Right lobe of liver (tissue), 6 donors: ENCODE measurements at regions not wholly inside any gene's neighbourhood (a gene's known extent, or its start where the extent isn't known, plus 50 kb on each side); places are given as distances from the start of the nearest gene placed in this dataset.
"Not testable (repeated sequence)": the region's sequence is repeated elsewhere in the genome, so short reads cannot be mapped to it uniquely, and the experiment has no call there.

Source experiments
- ATAC-seq, 4 donors: fragments of 200-7000 bp; cut with Tn5 transposase; one replicate each; pipeline ENCODE4 v1.9.1; 2020; ENCODE audit warnings: mild to moderate bottlenecking in 4 of 4, moderate library complexity in 4 of 4
- DNase-seq, 3 donors: peaks; one replicate each; pipeline ENCODE4 v3.0.0-alpha.2; 2020
- H3K27ac ChIP-seq, 3 donors: fragments of 200-600 bp; one replicate each; pipeline ENCODE4 v1.8.0; 2022
- H3K27me3 ChIP-seq, 2 donors: fragments of 200-600 bp; one replicate each; pipeline ENCODE4 v1.8.0; 2022
- H3K36me3 ChIP-seq, 4 donors: fragments of 200-600 bp; sonication (generic) in 1 of 4; one replicate each; pipeline versions ENCODE4 v1.5.1 to v1.8.0; 2017 to 2022; ENCODE audit warnings: control low read depth in 1 of 4
- H3K4me1 ChIP-seq, 4 donors: fragments of 200-600 bp; sonication (generic) in 1 of 4; one replicate each; pipeline versions ENCODE4 v1.5.1 to v1.8.0; 2017 to 2022; ENCODE audit warnings: control low read depth in 1 of 4
- H3K4me3 ChIP-seq, 3 donors: fragments of 200-600 bp; one replicate each; pipeline ENCODE4 v1.8.0; 2022
- H3K9me3 ChIP-seq, 4 donors: fragments of 200-600 bp; sonication (generic) in 1 of 4; one replicate each; pipeline versions ENCODE4 v1.5.1 to v1.8.0; 2017 to 2022; ENCODE audit warnings: control low read depth in 1 of 4
- POLR2A ChIP-seq: fragments of 450-650 bp; IDR thresholded peaks from one replicate; pipeline ENCODE4 v1.6.1; 2017; ENCODE audit warnings: antibody characterized with exemption, mild to moderate bottlenecking
- WGBS: methylation state at CpG from one replicate; pipeline ENCODE4 v1.1.6; 2018; ENCODE audit warnings: low coverage, low lambda C conversion rate; ENCODE audit not compliant: insufficient coverage; ENCODE audit errors: missing lambda C conversion rate; 5-methylcytosine and 5-hydroxymethylcytosine counted together
- intact Hi-C, 2 donors: fragments of 100-400 bp; cut with DNase I; formaldehyde crosslinking; loops; one replicate each; pipeline versions ENCODE4 v1.11.2 to v1.14.1; 2022
- TF ChIP-seq, protein P1 (sequence below), 4 donors: fragments of 200-600 bp in 3 of 4; fragments of 450-650 bp in 1 of 4; IDR thresholded peaks; one replicate each; pipeline versions ENCODE4 v1.5.1 to v1.8.0; 2016 to 2022; ENCODE audit warnings: antibody characterized with exemption in 4 of 4, mild to moderate bottlenecking in 2 of 4
- donor health status: DM: no; HTN: yes; CAD: no.
- donor health status: DM: no; HTN: no; CAD: no.
- donor health status: DM: no; HTN: no; CAD: no.
- donor health status: DM: no; HTN: yes; CAD: no.
- donor health status: DM: no; HTN: yes; CAD: no.

GRCh38 chrX:81412428-81412827 is 210.5 kb downstream of the SH3BGRL start:
- no peak for TF ChIP-seq POLR2A
- TF ChIP-seq, protein P1, sequence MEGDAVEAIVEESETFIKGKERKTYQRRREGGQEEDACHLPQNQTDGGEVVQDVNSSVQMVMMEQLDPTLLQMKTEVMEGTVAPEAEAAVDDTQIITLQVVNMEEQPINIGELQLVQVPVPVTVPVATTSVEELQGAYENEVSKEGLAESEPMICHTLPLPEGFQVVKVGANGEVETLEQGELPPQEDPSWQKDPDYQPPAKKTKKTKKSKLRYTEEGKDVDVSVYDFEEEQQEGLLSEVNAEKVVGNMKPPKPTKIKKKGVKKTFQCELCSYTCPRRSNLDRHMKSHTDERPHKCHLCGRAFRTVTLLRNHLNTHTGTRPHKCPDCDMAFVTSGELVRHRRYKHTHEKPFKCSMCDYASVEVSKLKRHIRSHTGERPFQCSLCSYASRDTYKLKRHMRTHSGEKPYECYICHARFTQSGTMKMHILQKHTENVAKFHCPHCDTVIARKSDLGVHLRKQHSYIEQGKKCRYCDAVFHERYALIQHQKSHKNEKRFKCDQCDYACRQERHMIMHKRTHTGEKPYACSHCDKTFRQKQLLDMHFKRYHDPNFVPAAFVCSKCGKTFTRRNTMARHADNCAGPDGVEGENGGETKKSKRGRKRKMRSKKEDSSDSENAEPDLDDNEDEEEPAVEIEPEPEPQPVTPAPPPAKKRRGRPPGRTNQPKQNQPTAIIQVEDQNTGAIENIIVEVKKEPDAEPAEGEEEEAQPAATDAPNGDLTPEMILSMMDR (IDR thresholded peaks at IDR 0.05) = no peak
- no peak for DNase-seq
- ATAC-seq = no peak
- H3K4me3 ChIP-seq = no peak overlapping the region
- no peaks in the 10 kb centered on the region for H3K27me3 ChIP-seq
- WGBS = 74% methylated on average over 13 of the region's 13 CpGs
- H3K4me1 ChIP-seq = no peaks in the 10 kb centered on the region
- no peaks in the 10 kb centered on the region for H3K9me3 ChIP-seq
- no peaks in the 10 kb centered on the region for H3K36me3 ChIP-seq
- no peak overlapping the region for H3K27ac ChIP-seq
- intact Hi-C loops = no loop called here

DNA sequence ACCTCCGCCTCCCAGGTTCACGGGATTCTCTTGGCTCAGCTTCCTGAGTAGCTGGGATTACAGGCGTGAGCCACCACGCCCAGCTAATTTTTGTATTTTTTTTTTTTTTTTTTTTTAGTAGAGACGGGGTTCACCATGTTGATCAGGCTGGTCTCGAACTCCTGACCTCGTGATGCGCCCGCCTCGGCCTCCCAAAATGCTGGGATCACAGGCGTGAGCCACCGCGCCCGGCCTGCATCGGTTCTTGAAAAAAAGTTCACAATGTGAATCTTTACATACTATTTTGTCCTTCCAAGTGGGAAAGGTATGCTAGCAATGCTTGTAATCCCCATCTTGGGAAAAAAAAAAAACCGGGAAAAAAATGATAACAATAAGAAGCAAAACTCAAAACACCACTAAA is 211.0 kb downstream of the SH3BGRL start:
- DNase-seq, ATAC-seq, H3K4me1 ChIP-seq, H3K27me3 ChIP-seq, H3K9me3 ChIP-seq, H3K36me3 ChIP-seq, intact Hi-C loops, H3K27ac ChIP-seq, H3K4me3 ChIP-seq: not testable (repeated sequence)
- 75% methylated on average over 5 of the region's 16 CpGs for WGBS

DNA sequence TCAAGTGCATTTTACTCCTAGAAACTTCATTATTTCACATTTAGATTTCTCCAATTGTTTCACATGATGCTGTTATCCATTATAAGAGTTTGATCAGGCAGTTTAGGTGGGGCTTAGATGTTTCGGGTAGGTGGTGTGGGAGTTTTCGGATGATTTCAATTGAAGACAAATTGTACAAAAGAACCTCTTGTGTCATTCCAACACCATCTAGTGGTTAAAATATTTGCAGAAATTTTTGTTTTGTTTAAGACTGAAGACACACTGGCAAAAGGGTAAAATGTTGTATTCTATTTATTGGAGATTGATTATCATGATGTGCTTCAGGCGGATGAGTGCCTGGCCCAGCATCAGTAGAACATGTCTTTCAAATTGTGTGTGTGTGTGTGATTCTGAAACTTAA is 212.7 kb downstream of the SH3BGRL start:
- Histone ChIP-seq H3K36me3 (no peaks in the 10 kb centered on the region), H3K27me3 (no peaks in the 10 kb centered on the region), H3K9me3 (no peaks in the 10 kb centered on the region), H3K4me3 (no peak overlapping the region), H3K27ac (no peak overlapping the region), H3K4me1 (no peaks in the 10 kb centered on the region)
- TF ChIP-seq, protein P1 (IDR thresholded peaks at IDR 0.05) = peak in 3 of 4 donors; percentile 14 to 16 (median 16)
- no peak for TF ChIP-seq POLR2A
- no peak for DNase-seq
- intact Hi-C loops = no loop called here
- no peak for ATAC-seq
- 38% methylated on average over 3 of the region's 3 CpGs for WGBS
